C4-2B (cell line): ENCODE measurements at regions not wholly inside any gene's neighbourhood (a gene's known extent, or its start where the extent isn't known, plus 50 kb on each side); places are given as distances from the start of the nearest gene placed in this dataset.

Experiments used
- CTCF ChIP-seq: fragments of 450-650 bp; conservative IDR thresholded peaks from 2 replicates; pipeline ENCODE4 v1.5.1; 2017; ENCODE audit warnings: mild to moderate bottlenecking
- ZFX ChIP-seq: fragments of 450-650 bp; IDR thresholded peaks from 2 replicates; pipeline ENCODE4 v1.6.1; 2017

DNA sequence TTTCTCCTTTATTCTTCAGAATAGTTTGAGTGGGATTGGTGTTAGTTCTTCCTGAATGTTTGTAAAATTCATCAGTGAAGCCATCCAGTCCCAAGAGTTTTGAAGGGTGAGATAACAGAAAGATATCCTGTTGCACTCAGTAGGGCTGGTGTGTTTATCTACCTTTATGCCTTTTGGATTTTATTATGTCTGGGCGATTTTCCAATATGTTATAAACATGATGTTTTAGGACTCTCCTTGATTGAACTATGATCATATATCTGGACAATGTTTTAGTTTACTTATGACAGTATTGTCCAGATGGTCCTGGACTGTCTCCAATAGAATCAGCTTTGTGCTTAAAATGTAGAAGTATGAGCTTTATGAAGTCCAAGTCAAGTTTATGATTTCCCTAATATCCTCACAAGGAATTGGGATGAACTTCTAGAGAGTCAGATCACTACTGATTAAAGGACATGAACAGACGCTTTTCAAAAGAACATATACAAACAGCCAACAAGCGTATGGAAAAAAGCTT, 77.6 kb upstream of the ITM2A start:
- TF ChIP-seq CTCF (no peak), ZFX (no peak)
